ENCODE measurements at regions not wholly inside any gene's neighbourhood (a gene's known extent, or its start where the extent isn't known, plus 50 kb on each side); places are given as distances from the start of the nearest gene placed in this dataset.

- no peak overlapping the region for H3K4me3 ChIP-seq (ENCODE audit: insufficient read depth, low read length, poor library complexity, severe bottlenecking)
- TF ChIP-seq CTCF (IDR thresholded peaks at IDR 0.05; ENCODE audit: insufficient read depth, low read length, poor library complexity, severe bottlenecking) (no peak), EZH2phosphoT487 (conservative IDR thresholded peaks at IDR 0.05; ENCODE audit: low read length) (no peak)
- H3F3A ChIP-seq (ENCODE audit: insufficient read depth): no peaks in the 10 kb centered on the region
- H3K9ac ChIP-seq (ENCODE audit: low read length): no peak overlapping the region
- H3K27ac ChIP-seq (ENCODE audit: low read depth, low read length): no peak overlapping the region
- H2AFZ ChIP-seq (ENCODE audit: low read depth, low read length, severe bottlenecking): no peak overlapping the region
- H3K4me2 ChIP-seq (ENCODE audit: low read depth, low read length, poor library complexity, severe bottlenecking): no peak overlapping the region
- no peaks in the 10 kb centered on the region for H4K20me1 ChIP-seq (ENCODE audit: low read depth, low read length)
- H3K36me3 ChIP-seq (ENCODE audit: low read length): no peaks in the 10 kb centered on the region
- H3K27me3 ChIP-seq (ENCODE audit: low read length): no peaks in the 10 kb centered on the region
- no peaks in the 10 kb centered on the region for H3K9me2 ChIP-seq (replicated peaks; ENCODE audit: insufficient read depth, low read length)
- no peaks in the 10 kb centered on the region for H3K9me3 ChIP-seq (ENCODE audit: insufficient read depth, low read length)
- H3K79me2 ChIP-seq (ENCODE audit: insufficient read depth, low read length): no peaks in the 10 kb centered on the region
Measured at GRCh38 chr10:83926606-83927005, 212.7 kb upstream of the GHITM start.

GRCh38 chr10:83927166-83927565 lies 212.1 kb upstream of the GHITM start:
- H4K20me1 ChIP-seq (ENCODE audit: low read depth, low read length): no peaks in the 10 kb centered on the region
- H3K36me3 ChIP-seq (ENCODE audit: low read length): no peaks in the 10 kb centered on the region
- H3K4me2 ChIP-seq (ENCODE audit: low read depth, low read length, poor library complexity, severe bottlenecking): no peak overlapping the region
- H3K9me3 ChIP-seq (ENCODE audit: insufficient read depth, low read length): no peaks in the 10 kb centered on the region
- H3K27ac ChIP-seq (ENCODE audit: low read depth, low read length): no peak overlapping the region
- H3K9ac ChIP-seq (ENCODE audit: low read length): no peak overlapping the region
- H3K4me3 ChIP-seq (ENCODE audit: insufficient read depth, low read length, poor library complexity, severe bottlenecking): no peak overlapping the region
- no peaks in the 10 kb centered on the region for H3K9me2 ChIP-seq (replicated peaks; ENCODE audit: insufficient read depth, low read length)
- no peaks in the 10 kb centered on the region for H3K27me3 ChIP-seq (ENCODE audit: low read length)
- H3K79me2 ChIP-seq (ENCODE audit: insufficient read depth, low read length): no peaks in the 10 kb centered on the region
- TF ChIP-seq CTCF (IDR thresholded peaks at IDR 0.05; ENCODE audit: insufficient read depth, low read length, poor library complexity, severe bottlenecking): no peak
- no peak for TF ChIP-seq EZH2phosphoT487 (conservative IDR thresholded peaks at IDR 0.05; ENCODE audit: low read length)
- H3F3A ChIP-seq (ENCODE audit: insufficient read depth): no peaks in the 10 kb centered on the region
- no peak overlapping the region for H2AFZ ChIP-seq (ENCODE audit: low read depth, low read length, severe bottlenecking)

- Histone ChIP-seq H3K4me2 (ENCODE audit: low read depth, low read length, poor library complexity, severe bottlenecking) (no peak overlapping the region), H4K20me1 (ENCODE audit: low read depth, low read length) (no peaks in the 10 kb centered on the region), H3K27me3 (ENCODE audit: low read length) (no peaks in the 10 kb centered on the region), H3K4me3 (ENCODE audit: insufficient read depth, low read length, poor library complexity, severe bottlenecking) (no peak overlapping the region), H3K9me3 (ENCODE audit: insufficient read depth, low read length) (no peaks in the 10 kb centered on the region), H2AFZ (ENCODE audit: low read depth, low read length, severe bottlenecking) (no peak overlapping the region), H3F3A (ENCODE audit: insufficient read depth) (no peaks in the 10 kb centered on the region), H3K36me3 (ENCODE audit: low read length) (no peaks in the 10 kb centered on the region), H3K9me2 (replicated peaks; ENCODE audit: insufficient read depth, low read length) (no peaks in the 10 kb centered on the region), H3K27ac (ENCODE audit: low read depth, low read length) (no peak overlapping the region), H3K9ac (ENCODE audit: low read length) (no peak overlapping the region), H3K79me2 (ENCODE audit: insufficient read depth, low read length) (no peaks in the 10 kb centered on the region)
- TF ChIP-seq EZH2phosphoT487 (conservative IDR thresholded peaks at IDR 0.05; ENCODE audit: low read length) (no peak), CTCF (IDR thresholded peaks at IDR 0.05; ENCODE audit: insufficient read depth, low read length, poor library complexity, severe bottlenecking) (no peak)
Measured at GRCh38 chr10:83929399-83929798, 209.9 kb upstream of the GHITM start.

GRCh38 chr10:83931669-83932068 lies 207.6 kb upstream of the GHITM start:
- TF ChIP-seq EZH2phosphoT487 (conservative IDR thresholded peaks at IDR 0.05; ENCODE audit: low read length) (no peak), CTCF (IDR thresholded peaks at IDR 0.05; ENCODE audit: insufficient read depth, low read length, poor library complexity, severe bottlenecking) (no peak)
- Histone ChIP-seq H3K9me2 (replicated peaks; ENCODE audit: insufficient read depth, low read length) (no peaks in the 10 kb centered on the region), H3K79me2 (ENCODE audit: insufficient read depth, low read length) (no peaks in the 10 kb centered on the region), H3K27me3 (ENCODE audit: low read length) (no peaks in the 10 kb centered on the region), H3F3A (ENCODE audit: insufficient read depth) (no peaks in the 10 kb centered on the region), H3K4me2 (ENCODE audit: low read depth, low read length, poor library complexity, severe bottlenecking) (no peak overlapping the region), H3K27ac (ENCODE audit: low read depth, low read length) (no peak overlapping the region), H3K9me3 (ENCODE audit: insufficient read depth, low read length) (no peaks in the 10 kb centered on the region), H2AFZ (ENCODE audit: low read depth, low read length, severe bottlenecking) (no peak overlapping the region), H3K9ac (ENCODE audit: low read length) (no peak overlapping the region), H4K20me1 (ENCODE audit: low read depth, low read length) (no peaks in the 10 kb centered on the region), H3K36me3 (ENCODE audit: low read length) (no peaks in the 10 kb centered on the region), H3K4me3 (ENCODE audit: insufficient read depth, low read length, poor library complexity, severe bottlenecking) (no peak overlapping the region)

Measured in SU-DHL-6 (cell line).